ENCODE measurements at regions not wholly inside any gene's neighbourhood (a gene's known extent, or its start where the extent isn't known, plus 50 kb on each side); places are given as distances from the start of the nearest gene placed in this dataset.

- peak; percentile 93 to 94 for DNase-seq (ENCODE audit: low read depth in 2 of 2)
Measured at GRCh38 chr16:51431517-51432241, 280.6 kb upstream of the SALL1 start.

- no peak for DNase-seq (ENCODE audit: low read depth in 2 of 2)
Measured at GRCh38 chr16:51430716-51431369, 279.8 kb upstream of the SALL1 start.

- no peak for DNase-seq (ENCODE audit: low read depth in 2 of 2)
Measured at GRCh38 chr16:51429041-51429440, 278.0 kb upstream of the SALL1 start.

- DNase-seq (ENCODE audit: low read depth in 2 of 2): no peak
Measured at GRCh38 chr16:51427085-51427484, 276.0 kb upstream of the SALL1 start.

- DNase-seq (ENCODE audit: low read depth in 2 of 2): no peak
Measured at GRCh38 chr16:51426276-51426675, 275.2 kb upstream of the SALL1 start.

- DNase-seq (ENCODE audit: low read depth in 2 of 2): no peak
Measured at GRCh38 chr16:51420247-51420646, 269.2 kb upstream of the SALL1 start.

GRCh38 chr16:51419768-51420167, 268.7 kb upstream of the SALL1 start:
- no peak for DNase-seq (ENCODE audit: low read depth in 2 of 2)

GRCh38 chr16:51418258-51418657, 267.2 kb upstream of the SALL1 start:
- DNase-seq (ENCODE audit: low read depth in 2 of 2): no peak

GRCh38 chr16:51416926-51417325, 265.9 kb upstream of the SALL1 start:
- peak; percentile 51 to 53 for DNase-seq (ENCODE audit: low read depth in 2 of 2)

GRCh38 chr16:51410125-51410524, 259.1 kb upstream of the SALL1 start:
- DNase-seq (ENCODE audit: low read depth in 2 of 2): no peak

- no peak for DNase-seq (ENCODE audit: low read depth in 2 of 2)
Measured at GRCh38 chr16:51409001-51409675, 258.1 kb upstream of the SALL1 start.

GRCh38 chr16:51408357-51408756, 257.3 kb upstream of the SALL1 start:
- no peak for DNase-seq (ENCODE audit: low read depth in 2 of 2)

- DNase-seq (ENCODE audit: low read depth in 2 of 2): no peak
Measured at GRCh38 chr16:51407921-51408320, 256.9 kb upstream of the SALL1 start.

- DNase-seq (ENCODE audit: low read depth in 2 of 2): no peak
Measured at GRCh38 chr16:51407199-51407598, 256.1 kb upstream of the SALL1 start.

- DNase-seq (ENCODE audit: low read depth in 2 of 2): no peak
Measured at GRCh38 chr16:51405361-51405760, 254.3 kb upstream of the SALL1 start.

GRCh38 chr16:51404386-51404785, 253.3 kb upstream of the SALL1 start:
- DNase-seq (ENCODE audit: low read depth in 2 of 2): no peak

GRCh38 chr16:51402785-51403184, 251.7 kb upstream of the SALL1 start:
- no peak for DNase-seq (ENCODE audit: low read depth in 2 of 2)

GRCh38 chr16:51402298-51402697, 251.2 kb upstream of the SALL1 start:
- DNase-seq (ENCODE audit: low read depth in 2 of 2): no peak

- DNase-seq (ENCODE audit: low read depth in 2 of 2): no peak
Measured at GRCh38 chr16:51401673-51402072, 250.6 kb upstream of the SALL1 start.

GRCh38 chr16:51399908-51400670, 249.0 kb upstream of the SALL1 start:
- no peak for DNase-seq (ENCODE audit: low read depth in 2 of 2)

GRCh38 chr16:51394421-51394820, 243.4 kb upstream of the SALL1 start:
- no peak for DNase-seq (ENCODE audit: low read depth in 2 of 2)

GRCh38 chr16:51393381-51394005, 242.4 kb upstream of the SALL1 start:
- DNase-seq (ENCODE audit: low read depth in 2 of 2): no peak

Data from fibroblast of skin of left biceps (primary cell).